HUDEP-2 (cell line): ENCODE measurements at regions not wholly inside any gene's neighbourhood (a gene's known extent, or its start where the extent isn't known, plus 50 kb on each side); places are given as distances from the start of the nearest gene placed in this dataset.

Source experiments
- DNase-seq, 76 experiments: peaks; one replicate each; lab custom pipeline; 2025; ENCODE audit not compliant: unreplicated experiment in 76 of 76; lab: John Stamatoyannopoulos, UW

- no peak for DNase-seq
Observed at GRCh38 chr9:2303056-2303455, 287.9 kb downstream of the SMARCA2 start.

GRCh38 chr9:2307480-2307879, 292.3 kb downstream of the SMARCA2 start:
- no peak for DNase-seq

- no peak for DNase-seq
Observed at GRCh38 chr9:2311920-2312319, 296.8 kb downstream of the SMARCA2 start.

- no peak for DNase-seq
Observed at GRCh38 chr9:2313512-2313911, 298.4 kb downstream of the SMARCA2 start.

- no peak for DNase-seq
Observed at GRCh38 chr9:2317591-2317990, 302.4 kb downstream of the SMARCA2 start.

GRCh38 chr9:2319421-2319820, 302.2 kb upstream of the VLDLR start:
- no peak for DNase-seq

- DNase-seq: no peak
Observed at GRCh38 chr9:2320114-2320513, 301.5 kb upstream of the VLDLR start.

- DNase-seq: no peak
Observed at GRCh38 chr9:2320632-2321031, 301.0 kb upstream of the VLDLR start.

- DNase-seq: no peak
Observed at GRCh38 chr9:2321523-2322148, 300.0 kb upstream of the VLDLR start.

GRCh38 chr9:2324742-2325141, 296.8 kb upstream of the VLDLR start:
- DNase-seq: no peak

- no peak for DNase-seq
Observed at GRCh38 chr9:2332663-2333062, 288.9 kb upstream of the VLDLR start.

- no peak for DNase-seq
Observed at GRCh38 chr9:2335260-2335659, 286.3 kb upstream of the VLDLR start.

- DNase-seq: peak in 2 of 76 experiments; percentile 0 to 3
Observed at GRCh38 chr9:2336055-2336454, 285.5 kb upstream of the VLDLR start.

GRCh38 chr9:2337131-2337530, 284.5 kb upstream of the VLDLR start:
- no peak for DNase-seq

GRCh38 chr9:2337627-2338026, 284.0 kb upstream of the VLDLR start:
- DNase-seq: no peak

- DNase-seq: no peak
Observed at GRCh38 chr9:2338777-2339365, 282.7 kb upstream of the VLDLR start.

- no peak for DNase-seq
Observed at GRCh38 chr9:2339416-2339815, 282.2 kb upstream of the VLDLR start.

- DNase-seq: no peak
Observed at GRCh38 chr9:2340046-2340760, 281.4 kb upstream of the VLDLR start.

- DNase-seq: no peak
Observed at GRCh38 chr9:2341126-2341525, 280.5 kb upstream of the VLDLR start.

GRCh38 chr9:2341956-2342355, 279.6 kb upstream of the VLDLR start:
- no peak for DNase-seq

GRCh38 chr9:2343756-2344155, 277.8 kb upstream of the VLDLR start:
- no peak for DNase-seq

GRCh38 chr9:2344436-2344835, 277.2 kb upstream of the VLDLR start:
- no peak for DNase-seq
